GM20000 (cell line): ENCODE measurements at regions not wholly inside any gene's neighbourhood (a gene's known extent, or its start where the extent isn't known, plus 50 kb on each side); places are given as distances from the start of the nearest gene placed in this dataset.
"Not testable (repeated sequence)": the region's sequence is repeated elsewhere in the genome, so short reads cannot be mapped to it uniquely, and the experiment has no call there.

Source experiments
- DNase-seq: peaks from one replicate; pipeline ENCODE4 v3.0.0; 2012; ENCODE audit warnings: low spot score
- TF ChIP-seq, protein P1 (sequence below): IDR thresholded peaks from 2 replicates; pipeline ENCODE4 v1.5.1; 2012; ENCODE audit warnings: mild to moderate bottlenecking, control low read depth; ENCODE audit errors: extremely low read depth, missing control alignments

GRCh38 chr6:49325891-49326290, 137.2 kb downstream of the MMUT start:
- no peak for DNase-seq
- TF ChIP-seq, protein P1, sequence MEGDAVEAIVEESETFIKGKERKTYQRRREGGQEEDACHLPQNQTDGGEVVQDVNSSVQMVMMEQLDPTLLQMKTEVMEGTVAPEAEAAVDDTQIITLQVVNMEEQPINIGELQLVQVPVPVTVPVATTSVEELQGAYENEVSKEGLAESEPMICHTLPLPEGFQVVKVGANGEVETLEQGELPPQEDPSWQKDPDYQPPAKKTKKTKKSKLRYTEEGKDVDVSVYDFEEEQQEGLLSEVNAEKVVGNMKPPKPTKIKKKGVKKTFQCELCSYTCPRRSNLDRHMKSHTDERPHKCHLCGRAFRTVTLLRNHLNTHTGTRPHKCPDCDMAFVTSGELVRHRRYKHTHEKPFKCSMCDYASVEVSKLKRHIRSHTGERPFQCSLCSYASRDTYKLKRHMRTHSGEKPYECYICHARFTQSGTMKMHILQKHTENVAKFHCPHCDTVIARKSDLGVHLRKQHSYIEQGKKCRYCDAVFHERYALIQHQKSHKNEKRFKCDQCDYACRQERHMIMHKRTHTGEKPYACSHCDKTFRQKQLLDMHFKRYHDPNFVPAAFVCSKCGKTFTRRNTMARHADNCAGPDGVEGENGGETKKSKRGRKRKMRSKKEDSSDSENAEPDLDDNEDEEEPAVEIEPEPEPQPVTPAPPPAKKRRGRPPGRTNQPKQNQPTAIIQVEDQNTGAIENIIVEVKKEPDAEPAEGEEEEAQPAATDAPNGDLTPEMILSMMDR = no peak

- TF ChIP-seq, protein P1 = no peak
- no peak for DNase-seq
These were observed 140.2 kb downstream of the MMUT start for GRCh38 chr6:49322861-49323260.

GRCh38 chr6:49321561-49322072, 141.4 kb downstream of the MMUT start:
- TF ChIP-seq, protein P1 = no peak
- DNase-seq = no peak

DNA sequence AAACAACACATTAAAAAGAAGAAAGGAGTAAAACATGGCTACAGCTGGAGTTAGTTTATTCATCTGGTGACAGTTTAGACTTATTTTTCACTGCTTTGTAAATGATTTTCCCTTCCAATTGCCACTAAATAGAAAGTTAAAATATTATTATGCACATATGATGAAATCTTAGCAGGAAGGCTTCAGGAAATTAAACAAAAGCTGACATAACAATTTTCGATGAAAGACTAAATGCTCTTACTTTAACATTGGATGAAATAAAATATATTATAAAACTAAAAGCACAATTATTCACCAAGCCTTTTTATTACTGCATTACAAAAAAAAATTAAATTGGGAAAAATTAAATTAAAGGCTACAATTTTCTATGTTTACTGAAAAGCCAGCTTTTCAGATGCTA, 158.0 kb downstream of the MMUT start:
- DNase-seq = no peak
- TF ChIP-seq, protein P1 = no peak

DNA sequence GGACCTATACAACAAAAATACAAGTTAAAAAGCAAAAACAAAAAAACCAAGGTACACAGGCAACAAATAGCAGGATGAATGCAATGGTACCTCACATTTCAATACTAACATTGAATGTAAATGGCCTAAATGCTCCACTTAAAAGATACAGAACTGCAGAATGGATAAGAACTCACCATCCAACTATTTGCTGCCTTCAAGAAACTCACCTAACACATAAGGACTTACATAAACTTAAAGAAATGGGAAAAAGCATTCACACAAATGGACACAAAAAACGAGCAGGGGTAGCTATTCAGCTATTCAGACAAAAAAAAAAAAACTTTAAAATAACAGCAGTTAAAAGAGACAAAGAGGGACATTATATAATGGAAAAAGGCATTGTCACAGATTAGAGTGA, 158.7 kb downstream of the MMUT start:
- not testable (repeated sequence) for DNase-seq

DNA sequence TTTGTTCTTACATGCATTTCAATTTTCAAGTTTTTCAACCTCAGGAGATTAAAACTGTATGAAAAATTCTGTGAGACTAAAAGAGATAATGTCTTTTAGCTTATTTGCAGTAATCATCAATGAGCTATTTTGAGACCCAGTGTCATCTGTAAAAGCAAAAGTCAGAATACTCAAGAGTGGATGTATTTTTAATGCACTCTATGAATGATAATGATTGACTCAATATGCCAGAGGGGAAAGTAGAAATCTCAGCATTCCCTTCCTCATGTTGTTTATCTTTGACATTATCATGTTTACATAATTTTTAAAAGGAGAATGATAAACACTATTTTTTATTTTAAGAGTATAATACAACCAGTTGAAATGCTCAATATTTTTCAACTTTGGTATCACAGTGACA, 162.1 kb downstream of the MMUT start:
- no peak for DNase-seq
- TF ChIP-seq, protein P1 = no peak

- no peak for DNase-seq
- TF ChIP-seq, protein P1 = no peak
These were observed 162.6 kb downstream of the MMUT start for GRCh38 chr6:49300443-49300842.

DNA sequence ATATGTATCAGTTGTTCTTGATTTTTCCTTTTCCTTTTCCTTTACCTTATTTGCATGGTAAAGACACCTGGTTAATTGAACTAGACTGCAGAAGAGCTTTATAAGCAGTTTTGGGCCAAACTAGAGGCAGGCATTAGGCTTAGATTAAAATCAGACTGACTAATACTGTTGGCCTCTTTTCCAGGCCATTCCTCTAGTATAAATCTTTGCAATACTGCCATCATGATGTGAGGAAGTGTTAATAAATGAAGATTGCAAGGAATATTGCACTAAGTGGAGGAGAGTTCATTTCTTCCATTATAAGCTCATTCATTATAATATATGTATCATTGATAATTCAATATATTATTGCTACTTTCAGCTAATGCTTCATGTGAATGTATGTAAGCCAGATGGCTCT, 163.8 kb downstream of the MMUT start:
- TF ChIP-seq, protein P1 = no peak
- DNase-seq = no peak
